ENCODE measurements at regions not wholly inside any gene's neighbourhood (a gene's known extent, or its start where the extent isn't known, plus 50 kb on each side); places are given as distances from the start of the nearest gene placed in this dataset.

DNA sequence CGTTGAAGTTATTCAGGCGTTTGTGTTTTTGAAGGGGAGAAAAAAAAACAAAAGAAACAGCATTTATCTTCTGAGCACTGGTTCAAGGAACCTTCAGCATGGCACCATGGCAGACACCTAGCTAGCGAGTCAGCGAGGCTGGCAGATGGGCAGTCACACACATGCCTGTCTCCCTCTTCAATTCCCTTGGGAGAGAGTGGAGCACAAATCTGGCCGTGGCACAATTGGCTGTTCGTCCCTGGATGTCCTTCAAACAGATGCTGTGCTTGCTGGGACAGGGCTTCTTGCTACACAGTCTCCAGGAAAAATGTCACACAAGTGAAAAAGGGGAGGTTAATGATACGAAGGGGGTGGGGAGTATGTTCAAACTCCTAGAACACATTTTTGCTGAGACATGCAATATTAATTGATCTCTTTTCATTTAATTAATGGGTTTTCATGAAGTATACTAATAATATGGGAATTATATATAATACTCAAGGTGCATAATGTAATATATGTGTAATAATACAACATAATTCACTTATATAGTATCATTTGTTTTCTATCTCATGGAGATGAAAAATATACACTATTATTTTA is 1674.5 kb upstream of the SLC10A2 start:
- TF ChIP-seq TAF1 (IDR thresholded peaks at IDR 0.05; ENCODE audit: low read depth, low read length) (no peak), POLR2AphosphoS5 (IDR thresholded peaks at IDR 0.05; ENCODE audit: low read depth, low read length) (no peak), POLR2A (IDR thresholded peaks at IDR 0.05; ENCODE audit: low read depth, low read length) (no peak)

All from GM12891 (cell line).